Fibroblast of pulmonary artery (primary cell): ENCODE measurements at regions not wholly inside any gene's neighbourhood (a gene's known extent, or its start where the extent isn't known, plus 50 kb on each side); places are given as distances from the start of the nearest gene placed in this dataset.

Source experiments
- DNase-seq: peaks from one replicate; pipeline ENCODE4 v3.0.0-alpha.2; 2010; ENCODE audit warnings: low read depth
- H3K4me3 ChIP-seq: replicated peaks from 2 replicates; pipeline ENCODE4 v1.5.1; 2011; ENCODE audit warnings: low read depth, mild to moderate bottlenecking, control low read depth, low read length, moderate library complexity
- TF ChIP-seq, protein P1 (sequence below): IDR thresholded peaks from 2 replicates; pipeline ENCODE4 v1.5.1; 2011; ENCODE audit warnings: mild to moderate bottlenecking, control low read depth, low read length, inconsistent platforms; ENCODE audit errors: missing control alignments

DNA sequence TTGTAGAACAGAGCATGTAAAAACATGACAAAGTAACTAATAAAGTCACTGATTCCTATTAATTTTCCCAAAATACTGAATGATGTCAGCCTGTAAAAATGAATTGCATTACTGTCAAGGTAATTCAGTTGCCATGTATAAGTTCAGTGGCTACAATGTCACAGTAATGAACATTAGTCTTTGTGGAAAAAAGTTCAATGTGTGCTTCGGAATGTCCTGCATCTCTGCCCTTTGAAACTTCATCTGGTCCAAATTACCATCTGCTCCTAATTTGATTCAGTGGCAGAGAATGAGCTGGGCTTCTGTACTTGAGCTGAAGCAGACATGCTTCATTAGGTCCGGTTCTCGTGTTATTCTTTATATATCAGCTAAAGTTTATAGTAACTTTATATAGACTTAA, 567.4 kb downstream of the COL12A1 start:
- TF ChIP-seq, protein P1, sequence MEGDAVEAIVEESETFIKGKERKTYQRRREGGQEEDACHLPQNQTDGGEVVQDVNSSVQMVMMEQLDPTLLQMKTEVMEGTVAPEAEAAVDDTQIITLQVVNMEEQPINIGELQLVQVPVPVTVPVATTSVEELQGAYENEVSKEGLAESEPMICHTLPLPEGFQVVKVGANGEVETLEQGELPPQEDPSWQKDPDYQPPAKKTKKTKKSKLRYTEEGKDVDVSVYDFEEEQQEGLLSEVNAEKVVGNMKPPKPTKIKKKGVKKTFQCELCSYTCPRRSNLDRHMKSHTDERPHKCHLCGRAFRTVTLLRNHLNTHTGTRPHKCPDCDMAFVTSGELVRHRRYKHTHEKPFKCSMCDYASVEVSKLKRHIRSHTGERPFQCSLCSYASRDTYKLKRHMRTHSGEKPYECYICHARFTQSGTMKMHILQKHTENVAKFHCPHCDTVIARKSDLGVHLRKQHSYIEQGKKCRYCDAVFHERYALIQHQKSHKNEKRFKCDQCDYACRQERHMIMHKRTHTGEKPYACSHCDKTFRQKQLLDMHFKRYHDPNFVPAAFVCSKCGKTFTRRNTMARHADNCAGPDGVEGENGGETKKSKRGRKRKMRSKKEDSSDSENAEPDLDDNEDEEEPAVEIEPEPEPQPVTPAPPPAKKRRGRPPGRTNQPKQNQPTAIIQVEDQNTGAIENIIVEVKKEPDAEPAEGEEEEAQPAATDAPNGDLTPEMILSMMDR: no peak
- no peak for DNase-seq
- H3K4me3 ChIP-seq: no peak overlapping the region

DNA sequence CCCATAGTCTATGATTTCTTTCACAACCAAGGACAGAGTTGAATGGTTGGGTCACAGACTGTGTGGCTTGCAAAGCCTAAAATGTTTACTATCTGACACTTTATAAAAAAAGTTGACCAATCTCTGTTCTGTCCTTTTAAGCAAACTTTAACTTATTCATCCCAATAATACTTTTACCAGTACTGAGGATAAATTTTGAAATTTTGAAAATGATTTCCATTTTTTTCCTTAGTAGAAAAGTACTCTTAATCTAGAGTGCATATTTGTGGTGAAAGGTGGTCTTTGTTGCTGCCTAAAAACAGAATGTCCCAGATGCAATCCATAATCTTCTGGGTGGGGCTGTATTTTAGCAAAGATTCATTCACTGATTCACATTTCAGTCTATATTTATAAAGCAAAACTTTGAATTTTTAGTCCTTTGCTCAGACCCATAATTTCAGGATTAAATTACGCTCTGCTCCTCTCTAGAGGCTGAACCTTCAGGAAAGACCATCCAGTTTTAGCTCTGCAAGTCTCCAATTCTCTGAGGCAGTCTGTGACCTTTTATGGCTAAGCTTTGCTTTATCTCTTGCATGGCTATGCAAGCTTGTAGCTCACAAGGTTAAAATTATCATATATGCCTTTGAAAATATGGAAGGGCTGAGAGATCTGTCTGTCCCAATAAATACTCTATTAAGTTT, 573.5 kb downstream of the COL12A1 start:
- TF ChIP-seq, protein P1: no peak
- no peak for DNase-seq
- no peak overlapping the region for H3K4me3 ChIP-seq

DNA sequence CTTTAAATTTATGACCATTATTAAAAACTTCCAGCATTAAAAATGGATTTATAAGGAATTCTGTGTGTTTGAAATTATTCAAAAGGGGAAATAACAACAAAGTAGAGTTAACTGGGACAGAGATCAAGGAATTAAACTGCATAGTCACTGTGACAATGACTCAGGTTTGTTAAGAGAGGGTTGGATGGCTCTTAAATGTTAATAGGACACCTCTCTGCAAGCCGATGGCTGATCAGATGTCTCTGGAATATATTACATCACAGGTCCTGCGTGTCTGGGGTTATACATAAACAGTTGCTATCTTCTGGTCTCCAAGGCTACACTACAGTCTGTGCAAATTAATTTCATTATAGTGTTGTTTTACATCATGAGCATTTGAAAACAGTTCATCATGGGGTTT, 574.3 kb downstream of the COL12A1 start:
- TF ChIP-seq, protein P1: no peak
- no peak for DNase-seq
- H3K4me3 ChIP-seq: no peak overlapping the region

DNA sequence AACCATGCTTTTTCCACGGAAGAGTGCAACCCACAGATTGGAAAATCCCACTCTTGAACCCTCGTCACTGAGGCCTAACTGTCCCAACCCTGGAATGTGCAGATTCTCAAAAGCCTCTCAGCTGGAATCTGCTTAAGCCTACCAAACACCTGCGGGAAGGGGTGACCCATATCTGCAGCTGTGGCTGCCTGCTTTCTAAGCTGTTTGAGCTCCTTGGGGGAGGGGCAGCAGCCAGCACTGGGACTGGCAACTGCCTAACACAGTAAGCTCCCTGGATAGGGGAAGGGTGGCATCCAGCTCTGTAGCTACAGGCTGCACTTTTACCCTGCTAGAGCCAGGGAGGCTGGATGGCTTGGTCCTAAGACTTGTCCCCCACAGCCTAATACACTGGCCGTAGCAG, 579.6 kb downstream of the COL12A1 start:
- no peak for DNase-seq
- H3K4me3 ChIP-seq: no peak overlapping the region
- TF ChIP-seq, protein P1: no peak

DNA sequence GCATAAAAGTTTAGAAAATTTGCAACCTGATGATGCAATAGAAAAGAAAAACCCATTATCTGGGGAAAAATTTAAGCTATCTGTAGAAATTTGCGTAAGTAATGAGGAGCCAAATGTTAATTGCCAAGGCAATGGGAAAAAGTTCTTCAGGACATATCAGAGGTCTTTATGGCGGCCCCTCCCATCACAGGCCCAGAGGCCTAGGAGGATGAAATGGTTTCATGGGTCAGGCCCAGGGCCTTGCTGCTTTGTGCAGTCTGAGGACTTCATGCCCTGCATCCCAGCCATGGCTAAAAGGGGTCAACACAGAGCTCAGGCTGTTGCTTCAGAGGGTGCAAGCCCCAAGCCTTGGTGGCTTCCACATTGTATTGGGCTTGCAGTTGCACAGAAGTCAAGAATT, 582.8 kb downstream of the COL12A1 start:
- DNase-seq: no peak
- TF ChIP-seq, protein P1: no peak
- H3K4me3 ChIP-seq: no peak overlapping the region

DNA sequence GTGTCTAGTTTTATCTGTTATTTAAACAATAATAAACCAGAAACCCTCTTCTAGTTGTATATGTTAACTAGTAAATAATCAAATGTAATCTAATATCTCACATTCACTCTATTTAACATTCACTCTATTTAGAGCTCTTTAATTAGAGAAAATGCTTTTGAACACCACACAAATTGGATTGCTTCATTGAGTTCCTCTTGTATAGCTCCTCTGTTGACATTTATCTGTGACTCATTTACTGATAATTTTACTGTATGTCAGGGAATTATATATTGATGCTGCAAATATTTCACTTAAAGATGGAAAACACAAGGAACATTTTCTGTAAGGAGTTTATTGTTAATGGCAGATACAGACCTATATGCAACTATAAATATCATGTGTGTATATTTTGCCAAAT, 594.6 kb downstream of the COL12A1 start:
- no peak for DNase-seq
- H3K4me3 ChIP-seq: no peak overlapping the region
- TF ChIP-seq, protein P1: no peak

DNA sequence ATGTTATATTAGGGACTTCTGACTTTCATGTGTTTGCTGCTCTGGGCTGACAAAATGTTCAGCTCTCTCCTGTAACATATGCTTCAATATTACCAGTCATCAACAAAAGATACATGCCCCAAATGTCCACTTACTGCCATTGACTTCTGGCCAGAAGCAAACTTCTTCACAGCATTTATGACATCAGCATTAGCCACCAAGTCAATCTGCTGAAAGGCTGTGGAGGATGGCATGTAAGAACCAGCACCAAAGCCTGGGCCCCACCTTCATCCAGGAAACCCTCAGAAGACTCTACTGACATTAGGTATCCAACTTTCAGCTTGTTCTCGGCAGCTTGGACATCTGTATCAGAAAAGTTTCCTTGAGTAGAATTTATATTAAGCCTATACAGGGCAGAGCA, 595.5 kb downstream of the COL12A1 start:
- TF ChIP-seq, protein P1: no peak
- no peak overlapping the region for H3K4me3 ChIP-seq
- DNase-seq: no peak
